ENCODE measurements at regions not wholly inside any gene's neighbourhood (a gene's known extent, or its start where the extent isn't known, plus 50 kb on each side); places are given as distances from the start of the nearest gene placed in this dataset.
A peak's percentile ranks its signal among the peaks of the same experiment; 100 is the strongest.

DNA sequence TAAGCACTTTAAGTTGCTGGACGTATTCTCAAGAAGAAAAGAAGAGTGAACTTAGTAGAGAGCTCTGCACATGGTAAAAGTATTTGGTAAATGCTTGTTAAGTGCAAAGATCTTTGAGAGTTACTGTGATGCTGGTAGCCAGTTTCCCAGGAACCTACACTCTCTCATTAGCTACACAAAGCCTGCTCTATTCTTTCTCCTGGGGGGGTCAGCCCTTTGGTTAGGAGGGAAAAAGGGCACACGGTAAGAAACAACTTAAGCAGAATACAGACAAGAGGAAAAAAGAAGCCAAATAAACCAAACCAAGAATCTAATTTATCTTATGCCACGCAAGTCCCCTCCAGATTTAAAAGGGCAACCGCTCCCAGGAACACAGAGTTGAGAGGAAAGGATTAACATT, 1100.1 kb upstream of the CDH10 start:
- Histone ChIP-seq H3K4me2 (ENCODE audit: low read length) (no peak overlapping the region), H3F3A (ENCODE audit: control insufficient read depth, insufficient read depth) (no peaks in the 10 kb centered on the region), H3K4me1 (ENCODE audit: control insufficient read depth, low read length) (no peaks in the 10 kb centered on the region), H3K27me3 (ENCODE audit: control insufficient read depth, low read length) (no peaks in the 10 kb centered on the region), H4K20me1 (ENCODE audit: control insufficient read depth, insufficient read depth, low read depth, low read length) (no peaks in the 10 kb centered on the region), H3K79me2 (ENCODE audit: control insufficient read depth, low read length) (no peaks in the 10 kb centered on the region), H3K4me3 (ENCODE audit: low read length) (no peak overlapping the region), H3K9me2 (replicated peaks; ENCODE audit: control insufficient read depth, low read length) (no peaks in the 10 kb centered on the region), H3K9me3 (ENCODE audit: control insufficient read depth, insufficient read depth, low read length) (peaks cover 3% of the 10 kb centered on the region; the same call in 1 of the 2 replicates), H3K36me3 (ENCODE audit: control insufficient read depth, low read length) (no peaks in the 10 kb centered on the region), H3K27ac (ENCODE audit: low read depth, low read length) (no peak overlapping the region)
- no peak for TF ChIP-seq CTCF (IDR thresholded peaks at IDR 0.05; ENCODE audit: low read depth, low read length, poor library complexity, severe bottlenecking)
- TF ChIP-seq EZH2phosphoT487 (IDR thresholded peaks at IDR 0.05; ENCODE audit: borderline replicate concordance, low read length), result no peak

DNA sequence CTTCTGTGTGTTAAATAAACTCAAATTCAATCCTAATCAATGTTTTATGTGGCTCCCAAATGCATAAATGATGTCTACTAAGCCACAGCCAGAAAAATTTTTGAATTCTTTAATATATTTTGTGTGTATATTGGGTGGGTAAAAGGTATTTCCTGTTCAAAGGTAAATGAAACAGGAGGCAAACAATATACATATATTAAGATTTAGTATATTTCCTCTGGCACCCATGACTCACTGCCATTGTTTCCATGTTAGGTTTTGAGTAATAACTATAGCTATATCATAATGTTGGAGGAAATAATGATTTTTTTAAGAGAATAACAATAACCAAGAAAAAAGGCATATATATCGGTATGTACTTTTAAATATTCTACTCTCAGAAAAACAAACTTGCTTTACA, 1071.9 kb upstream of the CDH10 start:
- Histone ChIP-seq H3K27me3 (ENCODE audit: control insufficient read depth, low read length) (no peaks in the 10 kb centered on the region), H3K4me2 (ENCODE audit: low read length) (no peak overlapping the region), H3K27ac (ENCODE audit: low read depth, low read length) (no peak overlapping the region), H4K20me1 (ENCODE audit: control insufficient read depth, insufficient read depth, low read depth, low read length) (no peaks in the 10 kb centered on the region), H3K4me3 (ENCODE audit: low read length) (no peak overlapping the region), H3K4me1 (ENCODE audit: control insufficient read depth, low read length) (peaks cover 9% of the 10 kb centered on the region), H3K9me3 (ENCODE audit: control insufficient read depth, insufficient read depth, low read length) (no peaks in the 10 kb centered on the region), H3K36me3 (ENCODE audit: control insufficient read depth, low read length) (no peaks in the 10 kb centered on the region), H3K9me2 (replicated peaks; ENCODE audit: control insufficient read depth, low read length) (no peaks in the 10 kb centered on the region), H3K79me2 (ENCODE audit: control insufficient read depth, low read length) (no peaks in the 10 kb centered on the region), H3F3A (ENCODE audit: control insufficient read depth, insufficient read depth) (no peaks in the 10 kb centered on the region)
- TF ChIP-seq EZH2phosphoT487 (IDR thresholded peaks at IDR 0.05; ENCODE audit: borderline replicate concordance, low read length), result no peak
- no peak for TF ChIP-seq CTCF (IDR thresholded peaks at IDR 0.05; ENCODE audit: low read depth, low read length, poor library complexity, severe bottlenecking)

GRCh38 chr5:25713259-25713658, 1068.5 kb upstream of the CDH10 start:
- H3F3A ChIP-seq (ENCODE audit: control insufficient read depth, insufficient read depth), result no peaks in the 10 kb centered on the region
- no peak overlapping the region for H3K4me3 ChIP-seq (ENCODE audit: low read length)
- no peak overlapping the region for H3K27ac ChIP-seq (ENCODE audit: low read depth, low read length)
- no peaks in the 10 kb centered on the region for H4K20me1 ChIP-seq (ENCODE audit: control insufficient read depth, insufficient read depth, low read depth, low read length)
- no peaks in the 10 kb centered on the region for H3K9me2 ChIP-seq (replicated peaks; ENCODE audit: control insufficient read depth, low read length)
- no peak for TF ChIP-seq EZH2phosphoT487 (IDR thresholded peaks at IDR 0.05; ENCODE audit: borderline replicate concordance, low read length)
- TF ChIP-seq CTCF (IDR thresholded peaks at IDR 0.05; ENCODE audit: low read depth, low read length, poor library complexity, severe bottlenecking), result no peak
- H3K79me2 ChIP-seq (ENCODE audit: control insufficient read depth, low read length), result no peaks in the 10 kb centered on the region
- H3K4me1 ChIP-seq (ENCODE audit: control insufficient read depth, low read length), result peaks cover 9% of the 10 kb centered on the region
- peak overlapping the region; percentile 29 for H3K4me2 ChIP-seq (ENCODE audit: low read length)
- H3K9me3 ChIP-seq (ENCODE audit: control insufficient read depth, insufficient read depth, low read length), result no peaks in the 10 kb centered on the region
- H3K36me3 ChIP-seq (ENCODE audit: control insufficient read depth, low read length), result no peaks in the 10 kb centered on the region
- no peaks in the 10 kb centered on the region for H3K27me3 ChIP-seq (ENCODE audit: control insufficient read depth, low read length)

DNA sequence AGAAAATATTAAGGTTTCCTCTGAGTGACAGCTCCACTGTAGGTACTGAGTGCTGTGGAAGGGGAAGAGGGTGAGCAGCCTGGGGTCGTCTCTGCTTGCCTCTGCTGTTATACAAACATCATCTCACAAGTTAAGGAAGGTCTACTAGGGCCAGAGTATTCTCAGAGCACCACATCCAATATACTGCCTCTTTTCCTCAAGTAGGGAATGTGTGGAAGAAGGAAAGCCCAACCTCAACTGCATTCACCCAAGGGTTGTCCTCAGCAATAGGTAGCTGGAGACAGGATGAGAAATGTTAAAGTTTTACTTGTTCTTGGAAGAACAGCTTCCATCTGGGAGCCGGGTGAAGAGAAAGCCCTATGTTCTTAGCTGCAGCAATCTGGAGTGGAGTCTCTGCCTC, 1062.3 kb upstream of the CDH10 start:
- no peaks in the 10 kb centered on the region for H3F3A ChIP-seq (ENCODE audit: control insufficient read depth, insufficient read depth)
- H3K9me3 ChIP-seq (ENCODE audit: control insufficient read depth, insufficient read depth, low read length), result no peaks in the 10 kb centered on the region
- no peaks in the 10 kb centered on the region for H3K9me2 ChIP-seq (replicated peaks; ENCODE audit: control insufficient read depth, low read length)
- TF ChIP-seq EZH2phosphoT487 (IDR thresholded peaks at IDR 0.05; ENCODE audit: borderline replicate concordance, low read length) (no peak), CTCF (IDR thresholded peaks at IDR 0.05; ENCODE audit: low read depth, low read length, poor library complexity, severe bottlenecking) (no peak)
- no peak overlapping the region for H3K4me2 ChIP-seq (ENCODE audit: low read length)
- no peaks in the 10 kb centered on the region for H3K79me2 ChIP-seq (ENCODE audit: control insufficient read depth, low read length)
- H3K27ac ChIP-seq (ENCODE audit: low read depth, low read length), result no peak overlapping the region
- no peaks in the 10 kb centered on the region for H3K36me3 ChIP-seq (ENCODE audit: control insufficient read depth, low read length)
- no peak overlapping the region for H3K4me3 ChIP-seq (ENCODE audit: low read length)
- H3K27me3 ChIP-seq (ENCODE audit: control insufficient read depth, low read length), result no peaks in the 10 kb centered on the region
- H4K20me1 ChIP-seq (ENCODE audit: control insufficient read depth, insufficient read depth, low read depth, low read length), result no peaks in the 10 kb centered on the region
- H3K4me1 ChIP-seq (ENCODE audit: control insufficient read depth, low read length), result peaks cover 13% of the 10 kb centered on the region

All from DOHH2 (cell line).